HL-60 (cell line): ENCODE measurements at regions not wholly inside any gene's neighbourhood (a gene's known extent, or its start where the extent isn't known, plus 50 kb on each side); places are given as distances from the start of the nearest gene placed in this dataset.

ENCODE experiments used
- DNase-seq, 2 experiments: peaks; one replicate each; pipeline ENCODE4 v3.0.0-alpha.2; 2010 to 2020; ENCODE audit warnings: low read depth in 1 of 2, low spot score in 1 of 2
- H3K27ac ChIP-seq: fragments of 250-450 bp; sonication (Bioruptor Pico); replicated peaks from 2 replicates; pipeline ENCODE4 v1.5.1; 2020; ENCODE audit warnings: mild to moderate bottlenecking, moderate library complexity
- H3K27me3 ChIP-seq: fragments of 250-450 bp; sonication (Bioruptor Pico); 2 replicates; pipeline ENCODE4 v1.5.1; 2021; ENCODE audit warnings: mild to moderate bottlenecking, moderate library complexity; ENCODE audit not compliant: insufficient read depth, poor library complexity, severe bottlenecking
- H3K4me3 ChIP-seq: replicated peaks from 2 replicates; pipeline ENCODE4 v1.5.1; 2011; ENCODE audit warnings: mild to moderate bottlenecking, control low read depth, low read length; ENCODE audit not compliant: insufficient read depth
- CTCF ChIP-seq: IDR thresholded peaks from one replicate; pipeline ENCODE4 v1.5.1; 2011; ENCODE audit warnings: low read length, control low read depth, inconsistent platforms; ENCODE audit not compliant: insufficient read depth
- GABPA ChIP-seq: IDR thresholded peaks from 2 replicates; pipeline ENCODE4 v1.6.1; 2012; ENCODE audit warnings: low read depth
- POLR2AphosphoS5 ChIP-seq: IDR thresholded peaks from 2 replicates; pipeline ENCODE4 v1.6.1; 2012; ENCODE audit warnings: low read depth
- SPI1 ChIP-seq: IDR thresholded peaks from 2 replicates; pipeline ENCODE4 v1.6.1; 2012; ENCODE audit warnings: low read depth, mild to moderate bottlenecking, borderline replicate concordance
- TF ChIP-seq, protein P1 (sequence below): IDR thresholded peaks from 2 replicates; pipeline ENCODE4 v1.6.1; 2012; ENCODE audit warnings: low read depth; ENCODE audit not compliant: insufficient replicate concordance

DNA sequence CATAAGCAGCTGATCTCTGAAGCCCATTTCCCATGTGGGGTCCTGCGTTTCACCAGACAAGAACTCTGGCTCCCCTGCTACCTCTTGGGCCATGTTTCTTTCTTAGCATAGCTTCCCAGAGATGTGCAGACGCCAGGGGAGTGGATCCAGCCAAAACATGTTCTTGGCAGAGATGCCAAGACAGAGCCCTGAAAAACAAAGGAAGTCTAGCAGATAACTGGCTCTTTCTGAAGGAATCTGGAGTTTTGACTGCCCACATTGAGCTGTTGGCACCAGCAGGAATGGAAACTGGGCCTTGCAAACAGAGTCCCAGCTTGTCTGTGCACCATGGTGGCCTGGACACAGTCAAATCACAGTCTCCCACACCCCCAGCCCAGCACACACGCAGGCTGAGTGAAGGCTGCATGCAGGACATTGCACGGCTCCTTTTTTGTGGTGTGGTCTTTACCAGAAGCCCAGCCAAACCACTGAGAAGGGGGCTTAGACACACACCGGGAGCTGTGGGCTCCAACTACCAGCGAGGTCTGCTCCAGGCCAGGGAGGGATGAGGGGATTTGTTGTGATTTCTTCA lies 114.7 kb downstream of the SNX18 start:
- Histone ChIP-seq H3K4me3 (no peak overlapping the region), H3K27ac (no peak overlapping the region), H3K27me3 (no peaks in the 10 kb centered on the region)
- TF ChIP-seq GABPA: no peak
- TF ChIP-seq, protein P1, sequence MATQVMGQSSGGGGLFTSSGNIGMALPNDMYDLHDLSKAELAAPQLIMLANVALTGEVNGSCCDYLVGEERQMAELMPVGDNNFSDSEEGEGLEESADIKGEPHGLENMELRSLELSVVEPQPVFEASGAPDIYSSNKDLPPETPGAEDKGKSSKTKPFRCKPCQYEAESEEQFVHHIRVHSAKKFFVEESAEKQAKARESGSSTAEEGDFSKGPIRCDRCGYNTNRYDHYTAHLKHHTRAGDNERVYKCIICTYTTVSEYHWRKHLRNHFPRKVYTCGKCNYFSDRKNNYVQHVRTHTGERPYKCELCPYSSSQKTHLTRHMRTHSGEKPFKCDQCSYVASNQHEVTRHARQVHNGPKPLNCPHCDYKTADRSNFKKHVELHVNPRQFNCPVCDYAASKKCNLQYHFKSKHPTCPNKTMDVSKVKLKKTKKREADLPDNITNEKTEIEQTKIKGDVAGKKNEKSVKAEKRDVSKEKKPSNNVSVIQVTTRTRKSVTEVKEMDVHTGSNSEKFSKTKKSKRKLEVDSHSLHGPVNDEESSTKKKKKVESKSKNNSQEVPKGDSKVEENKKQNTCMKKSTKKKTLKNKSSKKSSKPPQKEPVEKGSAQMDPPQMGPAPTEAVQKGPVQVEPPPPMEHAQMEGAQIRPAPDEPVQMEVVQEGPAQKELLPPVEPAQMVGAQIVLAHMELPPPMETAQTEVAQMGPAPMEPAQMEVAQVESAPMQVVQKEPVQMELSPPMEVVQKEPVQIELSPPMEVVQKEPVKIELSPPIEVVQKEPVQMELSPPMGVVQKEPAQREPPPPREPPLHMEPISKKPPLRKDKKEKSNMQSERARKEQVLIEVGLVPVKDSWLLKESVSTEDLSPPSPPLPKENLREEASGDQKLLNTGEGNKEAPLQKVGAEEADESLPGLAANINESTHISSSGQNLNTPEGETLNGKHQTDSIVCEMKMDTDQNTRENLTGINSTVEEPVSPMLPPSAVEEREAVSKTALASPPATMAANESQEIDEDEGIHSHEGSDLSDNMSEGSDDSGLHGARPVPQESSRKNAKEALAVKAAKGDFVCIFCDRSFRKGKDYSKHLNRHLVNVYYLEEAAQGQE: no peak
- no peak for TF ChIP-seq CTCF
- no peak for TF ChIP-seq POLR2AphosphoS5
- TF ChIP-seq SPI1: no peak
- no peak for DNase-seq

- Histone ChIP-seq H3K27ac (no peak overlapping the region), H3K4me3 (no peak overlapping the region), H3K27me3 (no peaks in the 10 kb centered on the region)
- TF ChIP-seq, protein P1: no peak
- TF ChIP-seq CTCF (no peak), GABPA (no peak), SPI1 (no peak), POLR2AphosphoS5 (no peak)
- DNase-seq: no peak
These were observed 113.3 kb downstream of the SNX18 start for GRCh38 chr5:54630738-54631359.

DNA sequence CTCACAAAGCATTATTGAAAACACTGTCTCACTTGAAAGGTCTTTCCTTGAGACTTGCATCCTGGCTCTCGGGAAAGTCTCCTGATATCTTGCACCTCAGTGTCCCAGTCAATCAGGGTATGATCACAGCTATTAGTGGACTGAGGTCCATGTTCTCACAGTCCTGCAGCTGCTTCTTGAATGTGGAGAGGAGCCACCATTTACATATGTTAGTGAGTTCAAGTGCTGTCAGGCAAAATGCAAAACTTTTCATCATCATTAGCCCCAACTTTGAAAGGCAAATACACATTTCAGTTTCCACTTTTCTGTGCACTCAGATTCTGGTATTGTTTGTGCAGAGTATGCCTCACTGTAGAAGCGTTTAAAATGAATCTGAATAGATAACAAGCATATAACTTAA lies 111.6 kb downstream of the SNX18 start:
- Histone ChIP-seq H3K4me3 (no peak overlapping the region), H3K27me3 (no peaks in the 10 kb centered on the region), H3K27ac (no peak overlapping the region)
- no peak for DNase-seq
- no peak for TF ChIP-seq GABPA
- TF ChIP-seq POLR2AphosphoS5: no peak
- TF ChIP-seq, protein P1: no peak
- no peak for TF ChIP-seq CTCF
- no peak for TF ChIP-seq SPI1
